ENCODE measurements at regions not wholly inside any gene's neighbourhood (a gene's known extent, or its start where the extent isn't known, plus 50 kb on each side); places are given as distances from the start of the nearest gene placed in this dataset.
"Not testable (repeated sequence)": the region's sequence is repeated elsewhere in the genome, so short reads cannot be mapped to it uniquely, and the experiment has no call there.

DNA sequence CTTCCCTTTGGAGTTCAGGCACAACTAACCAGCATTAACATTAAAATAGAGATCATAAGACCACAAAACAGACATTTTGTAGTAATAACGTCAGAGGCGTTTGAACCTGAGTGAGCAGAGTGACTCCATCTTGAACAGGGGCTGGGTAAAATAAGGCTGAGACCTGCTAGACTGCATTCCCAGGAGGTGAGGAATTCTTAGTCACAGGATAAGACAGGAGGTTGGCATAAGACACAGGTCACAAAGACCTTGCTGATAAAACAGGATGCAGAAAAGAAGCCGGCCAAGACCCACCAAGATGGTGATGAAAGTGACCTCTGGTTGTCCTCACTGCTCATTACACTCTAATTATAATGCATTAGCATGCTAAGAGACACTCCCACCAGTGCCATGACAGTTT is 493.2 kb upstream of the AUTS2 start:
- Mint-ChIP-seq H3K4me3 (no peak overlapping the region), H3K4me1 (ENCODE audit: low read depth) (no peaks in the 10 kb centered on the region), H3K36me3 (ENCODE audit: low read depth) (no peaks in the 10 kb centered on the region), H3K27me3 (ENCODE audit: insufficient read depth) (no peaks in the 10 kb centered on the region), H3K9me3 (peaks cover 22% of the 10 kb centered on the region), H3K27ac (no peak overlapping the region)
- DNase-seq (ENCODE audit: low spot score): no peak
- intact Hi-C loops (cut with micrococcal nuclease): no loop called here

DNA sequence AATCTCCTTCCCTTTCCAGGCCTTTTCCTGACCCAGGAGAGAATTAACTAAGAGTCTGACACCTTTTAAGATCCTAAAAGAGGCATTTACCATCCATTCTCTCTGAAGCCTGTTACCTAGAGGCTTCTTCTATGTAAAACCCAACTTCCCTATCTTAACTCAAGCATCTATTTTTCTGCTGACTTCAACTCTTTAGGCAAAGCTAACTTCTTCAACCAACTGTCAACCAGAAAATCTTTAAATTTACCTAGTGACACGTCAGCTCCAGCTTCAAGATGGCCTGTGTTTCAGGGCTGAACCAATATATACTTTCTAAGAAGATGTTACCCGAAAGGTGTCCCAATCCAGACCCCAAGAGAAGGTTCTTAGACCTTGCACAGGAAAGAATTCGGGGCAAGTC is 492.3 kb upstream of the AUTS2 start:
- H3K27ac Mint-ChIP-seq: no peak overlapping the region
- H3K36me3 Mint-ChIP-seq (ENCODE audit: low read depth): no peaks in the 10 kb centered on the region
- H3K9me3 Mint-ChIP-seq: peaks cover 30% of the 10 kb centered on the region
- no peak for DNase-seq (ENCODE audit: low spot score)
- intact Hi-C loops (cut with micrococcal nuclease): no loop called here
- H3K27me3 Mint-ChIP-seq (ENCODE audit: insufficient read depth): no peaks in the 10 kb centered on the region
- no peaks in the 10 kb centered on the region for H3K4me1 Mint-ChIP-seq (ENCODE audit: low read depth)
- H3K4me3 Mint-ChIP-seq: no peak overlapping the region

DNA sequence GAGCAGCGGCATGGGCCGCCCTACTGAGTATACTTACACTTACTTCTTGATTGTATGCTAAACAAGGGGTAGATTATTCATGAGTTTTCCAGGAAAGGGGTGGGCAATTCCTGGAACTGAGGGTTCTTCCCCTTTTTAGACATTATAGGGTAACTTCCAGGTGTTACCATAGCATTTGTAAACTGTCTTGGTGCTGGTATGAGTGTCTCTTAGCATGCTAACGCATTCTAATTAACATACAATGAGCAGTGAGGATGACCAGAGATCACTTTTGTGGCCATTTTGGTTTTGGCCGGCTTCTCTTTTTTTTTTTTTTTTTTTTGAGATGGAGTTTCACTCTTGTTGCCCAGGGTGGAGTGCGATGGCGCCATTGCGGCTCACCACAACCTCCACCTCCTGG is 491.8 kb upstream of the AUTS2 start:
- H3K27ac Mint-ChIP-seq; intact Hi-C loops (cut with micrococcal nuclease); H3K36me3 Mint-ChIP-seq (ENCODE audit: low read depth); H3K27me3 Mint-ChIP-seq (ENCODE audit: insufficient read depth); H3K4me3 Mint-ChIP-seq; H3K4me1 Mint-ChIP-seq (ENCODE audit: low read depth); DNase-seq (ENCODE audit: low spot score): not testable (repeated sequence)
- H3K9me3 Mint-ChIP-seq: peaks cover 34% of the 10 kb centered on the region

DNA sequence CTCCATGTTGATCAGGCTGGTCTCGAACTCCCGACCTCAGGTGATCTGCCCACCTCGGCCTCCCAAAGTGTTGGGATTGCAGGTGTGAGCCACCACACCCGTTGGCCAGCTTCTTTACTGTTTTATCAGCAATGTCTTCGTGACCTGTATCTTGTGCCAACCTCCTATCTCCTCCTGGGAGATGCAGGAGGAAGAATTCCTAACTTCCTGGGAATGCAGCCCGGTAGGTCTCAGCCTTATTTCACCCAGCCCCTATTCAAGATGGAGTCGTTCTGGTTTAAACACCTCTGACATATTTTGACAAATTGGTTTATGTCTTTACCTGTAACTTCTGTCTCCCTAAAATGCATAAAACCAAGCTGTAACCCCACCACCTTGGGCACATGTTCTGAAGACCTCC is 491.3 kb upstream of the AUTS2 start:
- H3K27ac Mint-ChIP-seq; DNase-seq (ENCODE audit: low spot score); intact Hi-C loops (cut with micrococcal nuclease); H3K4me1 Mint-ChIP-seq (ENCODE audit: low read depth); H3K4me3 Mint-ChIP-seq; H3K27me3 Mint-ChIP-seq (ENCODE audit: insufficient read depth); H3K36me3 Mint-ChIP-seq (ENCODE audit: low read depth): not testable (repeated sequence)
- peaks cover 34% of the 10 kb centered on the region for H3K9me3 Mint-ChIP-seq

DNA sequence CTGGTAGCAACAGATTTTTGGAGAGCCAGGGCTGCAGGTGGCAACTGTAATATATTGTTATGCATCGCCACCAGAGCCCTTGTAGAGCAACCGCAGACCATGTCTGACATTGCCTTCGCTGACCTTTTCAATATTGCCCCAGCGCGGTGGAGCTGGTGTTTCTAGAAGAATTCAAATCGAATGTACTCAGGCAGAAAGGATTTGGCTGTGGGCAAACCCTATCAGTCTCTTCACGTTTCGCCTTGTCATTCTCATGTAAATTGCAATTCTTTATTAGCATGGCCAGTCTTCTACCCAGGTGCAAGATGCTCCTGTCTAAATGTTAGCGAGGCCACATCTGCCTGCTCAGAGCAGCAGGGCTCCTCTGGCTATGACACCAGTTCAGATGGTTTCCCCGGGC is 490.2 kb upstream of the AUTS2 start:
- no peaks in the 10 kb centered on the region for H3K36me3 Mint-ChIP-seq (ENCODE audit: low read depth)
- intact Hi-C loops (cut with micrococcal nuclease): no loop called here
- peaks cover 38% of the 10 kb centered on the region for H3K9me3 Mint-ChIP-seq
- no peaks in the 10 kb centered on the region for H3K4me1 Mint-ChIP-seq (ENCODE audit: low read depth)
- no peaks in the 10 kb centered on the region for H3K27me3 Mint-ChIP-seq (ENCODE audit: insufficient read depth)
- no peak overlapping the region for H3K27ac Mint-ChIP-seq
- DNase-seq (ENCODE audit: low spot score): no peak
- no peak overlapping the region for H3K4me3 Mint-ChIP-seq

DNA sequence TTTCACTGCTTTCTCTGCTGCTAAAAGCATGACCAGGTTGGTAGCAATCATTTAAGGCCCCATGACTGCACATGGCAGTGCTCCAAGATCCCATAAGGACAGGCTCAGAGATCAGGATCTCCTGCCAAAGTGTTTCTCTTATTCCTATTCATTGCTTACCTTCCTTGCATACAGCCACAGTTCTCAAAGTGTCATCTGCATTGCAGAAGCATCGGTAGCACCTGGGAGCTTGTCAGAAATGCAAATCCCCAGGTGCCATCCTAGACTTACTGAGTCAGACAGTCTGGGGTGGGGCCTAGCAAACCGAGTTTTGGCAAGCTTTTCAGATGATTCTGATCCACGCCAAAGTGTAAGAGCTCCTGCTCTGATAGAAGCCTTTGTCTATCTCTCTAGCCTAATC is 489.0 kb upstream of the AUTS2 start:
- H3K4me3 Mint-ChIP-seq: no peak overlapping the region
- H3K4me1 Mint-ChIP-seq (ENCODE audit: low read depth): no peaks in the 10 kb centered on the region
- H3K36me3 Mint-ChIP-seq (ENCODE audit: low read depth): no peaks in the 10 kb centered on the region
- no peaks in the 10 kb centered on the region for H3K27me3 Mint-ChIP-seq (ENCODE audit: insufficient read depth)
- no peak for DNase-seq (ENCODE audit: low spot score)
- no peak overlapping the region for H3K27ac Mint-ChIP-seq
- H3K9me3 Mint-ChIP-seq: peaks cover 38% of the 10 kb centered on the region
- intact Hi-C loops (cut with micrococcal nuclease): no loop called here

DNA sequence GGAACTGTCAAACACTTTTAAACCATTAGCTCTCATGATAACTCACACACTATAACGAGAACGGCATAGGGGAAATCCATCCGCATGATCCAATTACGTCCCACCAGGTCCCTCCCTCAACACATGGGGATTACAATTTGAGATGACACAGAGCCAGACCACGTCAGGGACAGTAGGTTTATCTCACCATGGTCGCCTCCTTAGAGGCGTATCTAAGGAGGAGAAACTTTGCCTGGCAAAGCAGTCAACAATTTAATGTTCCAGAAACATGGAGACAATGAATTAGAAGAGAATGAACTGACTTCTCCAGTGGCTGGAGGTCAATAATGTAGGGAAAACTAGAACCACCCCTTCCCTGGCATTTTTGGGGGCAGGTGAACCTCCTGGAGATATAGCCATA is 488.4 kb upstream of the AUTS2 start:
- no peaks in the 10 kb centered on the region for H3K27me3 Mint-ChIP-seq (ENCODE audit: insufficient read depth)
- H3K9me3 Mint-ChIP-seq: peaks cover 38% of the 10 kb centered on the region
- H3K4me1 Mint-ChIP-seq (ENCODE audit: low read depth): no peaks in the 10 kb centered on the region
- H3K36me3 Mint-ChIP-seq (ENCODE audit: low read depth): no peaks in the 10 kb centered on the region
- no peak overlapping the region for H3K4me3 Mint-ChIP-seq
- intact Hi-C loops (cut with micrococcal nuclease): no loop called here
- DNase-seq (ENCODE audit: low spot score): no peak
- H3K27ac Mint-ChIP-seq: no peak overlapping the region

DNA sequence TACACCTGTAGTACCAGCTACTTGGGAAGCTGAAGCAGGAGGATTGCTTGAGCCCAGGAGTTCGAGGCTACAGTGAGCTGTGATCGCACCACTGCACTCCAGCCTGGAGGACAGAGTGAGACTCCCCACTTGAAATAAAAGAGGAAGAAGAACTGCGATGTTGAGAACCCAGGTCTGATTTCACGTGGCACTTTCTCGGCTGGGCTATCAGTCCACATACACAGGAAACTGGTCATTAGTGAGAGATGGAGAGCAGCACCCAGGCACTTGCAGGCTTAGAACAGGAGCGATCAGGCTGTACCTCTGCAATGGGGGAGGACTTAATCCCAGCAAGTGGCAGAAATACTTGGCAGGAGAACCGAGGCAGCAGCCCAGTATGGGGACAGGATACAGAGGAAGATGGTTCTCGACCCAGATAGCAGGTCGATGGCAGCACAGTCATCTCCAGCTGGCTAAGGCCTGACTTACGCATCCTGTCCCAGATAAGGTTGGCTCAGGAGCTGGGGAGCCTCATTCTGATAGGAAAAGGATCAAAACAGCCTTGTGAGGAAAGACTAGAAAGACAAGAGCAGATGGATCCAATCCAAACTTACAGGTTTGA is 487.7 kb upstream of the AUTS2 start:
- H3K4me1 Mint-ChIP-seq (ENCODE audit: low read depth): no peaks in the 10 kb centered on the region
- H3K27ac Mint-ChIP-seq: no peak overlapping the region
- DNase-seq (ENCODE audit: low spot score): no peak
- intact Hi-C loops (cut with micrococcal nuclease): no loop called here
- H3K9me3 Mint-ChIP-seq: peaks cover 38% of the 10 kb centered on the region
- no peak overlapping the region for H3K4me3 Mint-ChIP-seq
- H3K27me3 Mint-ChIP-seq (ENCODE audit: insufficient read depth): no peaks in the 10 kb centered on the region
- H3K36me3 Mint-ChIP-seq (ENCODE audit: low read depth): no peaks in the 10 kb centered on the region

DNA sequence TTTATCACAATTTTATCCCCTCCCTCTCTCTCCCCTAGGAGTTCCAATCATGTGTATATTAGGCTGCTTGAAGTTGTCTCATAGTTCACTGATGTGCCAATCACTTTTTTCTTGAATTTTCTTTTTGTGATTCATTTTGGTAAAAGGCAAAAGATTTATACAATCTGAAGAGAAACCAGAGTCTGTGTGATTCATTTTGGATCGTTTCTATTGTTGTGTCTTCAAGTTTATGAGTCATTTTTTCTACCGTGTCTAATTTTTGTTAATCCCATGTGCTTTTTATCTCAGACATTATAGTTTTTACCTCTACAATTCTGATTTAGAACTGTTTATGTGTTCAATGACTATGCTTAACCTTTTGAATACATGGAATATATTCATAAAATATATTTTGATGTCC is 483.9 kb upstream of the AUTS2 start:
- no peaks in the 10 kb centered on the region for H3K27me3 Mint-ChIP-seq (ENCODE audit: insufficient read depth)
- no peak overlapping the region for H3K4me3 Mint-ChIP-seq

DNA sequence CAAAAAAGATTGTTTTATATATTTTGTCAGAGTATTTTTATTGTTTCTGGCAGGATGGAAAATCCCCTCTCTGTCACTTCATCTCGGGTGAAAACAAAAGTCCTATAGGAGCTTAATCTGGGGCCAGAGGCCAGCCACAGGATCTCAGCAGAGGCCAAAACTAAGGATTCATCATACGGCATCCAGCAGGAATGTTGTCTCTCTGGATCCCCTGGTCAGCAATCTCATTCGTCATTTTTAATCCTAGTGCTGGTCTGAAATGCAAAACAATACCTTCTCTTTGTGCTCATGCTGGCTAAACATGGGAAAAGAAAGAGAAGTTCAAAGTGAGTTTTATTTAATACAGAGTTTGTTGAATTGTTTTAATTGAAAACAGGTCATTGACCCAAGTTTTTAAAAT is 482.5 kb upstream of the AUTS2 start:
- H3K27me3 Mint-ChIP-seq (ENCODE audit: insufficient read depth): no peaks in the 10 kb centered on the region
- intact Hi-C loops (cut with micrococcal nuclease): no loop called here
- H3K4me1 Mint-ChIP-seq (ENCODE audit: low read depth): no peaks in the 10 kb centered on the region
- H3K36me3 Mint-ChIP-seq (ENCODE audit: low read depth): no peaks in the 10 kb centered on the region
- peaks cover 21% of the 10 kb centered on the region for H3K9me3 Mint-ChIP-seq
- H3K4me3 Mint-ChIP-seq: no peak overlapping the region
- no peak for DNase-seq (ENCODE audit: low spot score)
- H3K27ac Mint-ChIP-seq: no peak overlapping the region

More for the DNA sequence above, 483.9 kb upstream of the AUTS2 start:
- Mint-ChIP-seq H3K36me3 (ENCODE audit: low read depth) (no peaks in the 10 kb centered on the region), H3K4me1 (ENCODE audit: low read depth) (no peaks in the 10 kb centered on the region), H3K27ac (no peak overlapping the region), H3K9me3 (peaks cover 34% of the 10 kb centered on the region)
- intact Hi-C loops (cut with micrococcal nuclease): no loop called here
- no peak for DNase-seq (ENCODE audit: low spot score)

DNA sequence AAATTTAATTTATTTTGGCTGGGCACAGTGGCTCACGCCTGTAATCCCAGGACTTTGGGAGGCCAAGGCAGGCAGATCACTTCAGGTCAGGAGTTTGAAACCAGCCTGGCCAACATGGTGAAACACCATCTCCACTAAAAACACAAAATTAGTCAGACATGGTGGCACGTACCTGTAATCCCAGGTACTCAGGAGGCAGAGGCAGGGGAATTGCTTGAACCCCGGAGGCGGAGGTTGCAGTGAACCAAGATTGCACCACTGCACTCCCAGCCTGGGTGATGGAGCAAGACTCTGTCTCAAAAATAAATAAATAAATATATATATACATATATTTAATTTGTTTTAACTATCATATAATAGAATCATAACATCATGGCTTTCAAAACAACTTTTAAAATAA is 482.1 kb upstream of the AUTS2 start:
- H3K27me3 Mint-ChIP-seq (ENCODE audit: insufficient read depth); H3K27ac Mint-ChIP-seq; DNase-seq (ENCODE audit: low spot score); H3K4me3 Mint-ChIP-seq; H3K4me1 Mint-ChIP-seq (ENCODE audit: low read depth); intact Hi-C loops (cut with micrococcal nuclease); H3K36me3 Mint-ChIP-seq (ENCODE audit: low read depth): not testable (repeated sequence)
- peaks cover 20% of the 10 kb centered on the region for H3K9me3 Mint-ChIP-seq

DNA sequence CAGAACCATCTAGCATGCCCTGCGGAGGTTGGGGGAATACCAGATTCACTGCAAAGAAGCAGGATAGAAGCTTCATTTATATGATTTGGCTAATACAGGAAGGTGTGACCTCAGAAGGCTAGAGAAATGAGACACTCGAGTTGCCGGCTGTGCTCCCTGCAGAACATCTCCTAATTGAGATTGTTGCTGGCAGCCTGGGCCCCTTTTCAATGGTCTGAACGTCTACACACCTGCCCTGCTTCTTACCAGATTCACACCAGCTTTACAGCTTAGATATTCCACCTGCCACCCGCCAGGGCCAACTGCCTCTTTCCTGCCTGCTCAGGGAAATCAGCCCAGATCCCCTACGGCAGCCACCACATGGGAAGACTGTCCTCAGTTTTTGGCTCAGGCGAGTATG is 475.3 kb upstream of the AUTS2 start:
- Mint-ChIP-seq H3K36me3 (ENCODE audit: low read depth) (no peaks in the 10 kb centered on the region), H3K4me1 (ENCODE audit: low read depth) (no peaks in the 10 kb centered on the region), H3K27ac (no peak overlapping the region), H3K27me3 (ENCODE audit: insufficient read depth) (no peaks in the 10 kb centered on the region), H3K9me3 (peaks cover 17% of the 10 kb centered on the region), H3K4me3 (no peak overlapping the region)
- intact Hi-C loops (cut with micrococcal nuclease): no loop called here
- no peak for DNase-seq (ENCODE audit: low spot score)

DNA sequence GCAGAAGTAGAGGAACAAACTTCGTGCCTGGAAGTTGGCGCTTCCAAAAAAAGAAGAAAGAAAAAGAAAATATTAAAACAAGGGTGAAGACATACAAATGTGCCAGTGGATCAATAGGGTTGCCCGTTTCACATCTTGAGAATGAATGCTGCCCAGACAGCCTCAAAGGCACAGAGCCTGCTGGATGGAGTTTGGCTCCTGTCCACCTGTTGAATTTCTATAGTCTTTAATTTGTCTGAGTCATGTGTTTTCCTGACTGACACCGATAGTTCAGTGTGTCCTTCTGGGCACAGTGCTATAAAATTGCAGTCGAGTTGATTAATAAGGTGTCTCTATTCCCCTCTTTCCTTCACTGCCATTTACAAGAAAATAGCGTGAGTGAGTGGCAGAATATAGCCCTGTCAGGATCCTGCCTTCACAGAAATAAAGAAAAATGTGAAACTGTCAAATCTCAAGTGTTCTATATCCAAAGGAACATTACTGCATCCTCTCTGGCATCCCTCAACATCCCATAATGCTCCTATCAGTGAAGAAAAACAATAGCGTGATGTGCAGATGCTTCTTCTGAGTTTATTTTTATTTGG is 471.3 kb upstream of the AUTS2 start:
- DNase-seq (ENCODE audit: low spot score): no peak
- intact Hi-C loops (cut with micrococcal nuclease): no loop called here
- Mint-ChIP-seq H3K9me3 (peaks cover 27% of the 10 kb centered on the region), H3K27ac (no peak overlapping the region), H3K4me3 (no peak overlapping the region), H3K27me3 (ENCODE audit: insufficient read depth) (no peaks in the 10 kb centered on the region), H3K36me3 (ENCODE audit: low read depth) (no peaks in the 10 kb centered on the region), H3K4me1 (ENCODE audit: low read depth) (no peaks in the 10 kb centered on the region)

DNA sequence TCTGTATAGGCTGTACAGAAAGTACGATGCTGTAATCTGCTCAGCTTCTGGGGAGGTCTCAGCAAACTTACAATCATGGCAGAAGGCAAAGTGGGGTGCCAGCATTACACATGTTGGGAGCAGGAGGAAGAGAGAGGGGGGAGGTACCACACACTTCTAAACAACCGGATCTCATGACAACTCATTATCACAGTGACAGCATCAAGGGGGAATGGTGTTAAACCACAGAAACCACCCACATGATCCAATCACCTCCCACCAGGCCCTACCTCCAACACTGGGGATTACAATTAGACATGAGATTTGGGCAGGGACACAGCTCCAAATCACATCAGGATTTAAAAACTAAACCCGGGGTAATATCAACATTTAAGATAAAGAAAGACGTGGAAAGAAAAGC is 468.8 kb upstream of the AUTS2 start:
- Mint-ChIP-seq H3K4me3 (no peak overlapping the region), H3K36me3 (ENCODE audit: low read depth) (no peaks in the 10 kb centered on the region), H3K4me1 (ENCODE audit: low read depth) (no peaks in the 10 kb centered on the region), H3K9me3 (peaks cover 26% of the 10 kb centered on the region), H3K27ac (no peak overlapping the region), H3K27me3 (ENCODE audit: insufficient read depth) (no peaks in the 10 kb centered on the region)
- intact Hi-C loops (cut with micrococcal nuclease): no loop called here
- DNase-seq (ENCODE audit: low spot score): no peak

Data from activated T-helper 1 cell treated with anti-CD3 and anti-CD28 coated beads, Interleukin-12 subunit alpha, Interleukin-12 subunit beta, Interleukin-2, Interleukin-4 antibody, amounts not matched to agents 30 ng/mL and 10 ng/mL and 1 ng/mL, durations not matched to agents 14 hours and 24 hours and 36 hours (primary cell).